PC-3 (cell line): ENCODE measurements at regions not wholly inside any gene's neighbourhood (a gene's known extent, or its start where the extent isn't known, plus 50 kb on each side); places are given as distances from the start of the nearest gene placed in this dataset.

Experiments
- ATAC-seq: fragments of 200-7000 bp; cut with Tn5 transposase; 2 replicates; pipeline ENCODE4 v1.9.1; 2020; ENCODE audit warnings: mild to moderate bottlenecking, moderate library complexity
- BruUV-seq: library from RNA; stranded (reverse); fragments of 400-500 nt; replicated peaks from 2 replicates; lab custom pipeline; 2021; lab: Mats Ljungman, UMichigan
- CTCF ChIA-PET: fragments of 300-600 bp; sonication (Branson Sonifier 250); formaldehyde crosslinking; loops from one replicate; lab custom pipeline; 2022; ENCODE audit warnings: antibody characterized with exemption; lab: Charles Lee
- POLR2A ChIA-PET: fragments of 300-600 bp; sonication (Branson Sonifier 250); formaldehyde crosslinking; loops from one replicate; lab custom pipeline; 2022; ENCODE audit warnings: antibody characterized with exemption; ENCODE audit not compliant: unreplicated experiment; lab: Charles Lee
- DNase-seq: peaks from one replicate; pipeline ENCODE4 v3.0.0-alpha.2; 2015
- H2AFZ ChIP-seq: fragments of 300-600 bp; sonication (generic); 2 replicates; pipeline ENCODE4 v1.6.0; 2016; ENCODE audit warnings: antibody characterized with exemption, low read length
- H3F3A ChIP-seq: fragments of 300-600 bp; sonication (generic); one replicate; pipeline ENCODE4 v1.6.0; 2017; ENCODE audit warnings: antibody characterized with exemption, low read length, control low read depth, mild to moderate bottlenecking; ENCODE audit not compliant: unreplicated experiment
- H3K27ac ChIP-seq: fragments of 300-600 bp; sonication (generic); 2 replicates; pipeline ENCODE4 v1.5.1; 2016; ENCODE audit warnings: mild to moderate bottlenecking, low read length
- H3K27me3 ChIP-seq: fragments of 300-600 bp; sonication (generic); 2 replicates; pipeline ENCODE4 v1.6.1; 2016; ENCODE audit warnings: low read length, mixed read lengths
- H3K36me3 ChIP-seq: fragments of 300-600 bp; sonication (generic); 2 replicates; pipeline ENCODE4 v1.6.1; 2016; ENCODE audit warnings: low read depth, mixed run types, low read length, mixed read lengths
- H3K4me1 ChIP-seq: fragments of 300-600 bp; sonication (generic); 2 replicates; pipeline ENCODE4 v1.5.1; 2016; ENCODE audit warnings: low read length; ENCODE audit not compliant: insufficient read depth
- H3K4me2 ChIP-seq: fragments of 300-600 bp; sonication (generic); 2 replicates; pipeline ENCODE4 v1.6.0; 2016; ENCODE audit warnings: low read length
- H3K4me3 ChIP-seq: fragments of 300-600 bp; sonication (generic); 2 replicates; pipeline ENCODE4 v1.5.1; 2016; ENCODE audit warnings: mild to moderate bottlenecking, low read length, mixed read lengths
- H3K79me2 ChIP-seq: fragments of 300-600 bp; sonication (generic); 2 replicates; pipeline ENCODE4 v1.6.1; 2017; ENCODE audit warnings: low read length, mixed read lengths
- H3K9ac ChIP-seq: fragments of 300-600 bp; sonication (generic); 2 replicates; pipeline ENCODE4 v1.6.0; 2016; ENCODE audit warnings: mild to moderate bottlenecking, low read length
- H3K9me2 ChIP-seq: fragments of 300-600 bp; sonication (generic); replicated peaks from 2 replicates; pipeline ENCODE4 v1.6.1; 2016; ENCODE audit warnings: mixed run types, low read length, mixed read lengths
- H3K9me3 ChIP-seq: fragments of 300-600 bp; sonication (generic); 2 replicates; pipeline ENCODE4 v1.6.1; 2016; ENCODE audit warnings: low read length, mixed read lengths
- H4K20me1 ChIP-seq: fragments of 300-600 bp; sonication (generic); 2 replicates; pipeline ENCODE4 v1.6.1; 2016; ENCODE audit warnings: low read length, mixed read lengths
- CTCF ChIP-seq: fragments of 300-600 bp; sonication (generic); conservative IDR thresholded peaks from 2 replicates; pipeline ENCODE4 v1.5.1; 2017; ENCODE audit warnings: antibody characterized with exemption, low read depth, mild to moderate bottlenecking, low read length
- EZH2 ChIP-seq: fragments of 300-600 bp; sonication (generic); IDR thresholded peaks from one replicate; pipeline ENCODE4 v1.6.1; 2017; ENCODE audit warnings: antibody characterized with exemption, mild to moderate bottlenecking, low read length; ENCODE audit not compliant: unreplicated experiment
- EZH2phosphoT487 ChIP-seq: fragments of 300-600 bp; sonication (generic); IDR thresholded peaks from 2 replicates; pipeline ENCODE4 v1.6.1; 2018; ENCODE audit warnings: mild to moderate bottlenecking, antibody characterized with exemption, low read length, borderline replicate concordance
- intact Hi-C: fragments of 100-400 bp; cut with micrococcal nuclease; formaldehyde crosslinking; loops from 2 replicates; pipeline ENCODE4 v1.9.0; 2023

- no peak overlapping the region for H3K9ac ChIP-seq
- H3F3A ChIP-seq = no peaks in the 10 kb centered on the region
- H3K4me1 ChIP-seq = no peaks in the 10 kb centered on the region
- intact Hi-C loops = no loop called here
- H2AFZ ChIP-seq = no peak overlapping the region
- POLR2A ChIA-PET = no interaction called here
- 0 out of 2 replicates have a peak, but pooled peaks cover 5% of the 10 kb centered on the region for H3K27me3 ChIP-seq
- BruUV-seq = no TSS peak
- no peaks in the 10 kb centered on the region for H3K79me2 ChIP-seq
- DNase-seq (no peak), ATAC-seq (no peak)
- H3K4me2 ChIP-seq = no peak overlapping the region
- H3K9me3 ChIP-seq = no peaks in the 10 kb centered on the region
- no peaks in the 10 kb centered on the region for H4K20me1 ChIP-seq
- TF ChIP-seq CTCF (no peak), EZH2 (no peak), EZH2phosphoT487 (no peak)
- H3K9me2 ChIP-seq = no peaks in the 10 kb centered on the region
- H3K36me3 ChIP-seq = no peaks in the 10 kb centered on the region
- no peak overlapping the region for H3K4me3 ChIP-seq
- H3K27ac ChIP-seq = no peak overlapping the region
- CTCF ChIA-PET = no interaction called here
These were observed 187.3 kb downstream of the DIRAS2 start for GRCh38 chr9:90455316-90455715.

GRCh38 chr9:90457386-90458190 lies 185.0 kb downstream of the DIRAS2 start:
- Histone ChIP-seq H3K9ac (no peak overlapping the region), H3K9me3 (no peaks in the 10 kb centered on the region), H4K20me1 (no peaks in the 10 kb centered on the region), H3F3A (no peaks in the 10 kb centered on the region), H3K36me3 (no peaks in the 10 kb centered on the region), H3K4me3 (no peak overlapping the region), H3K79me2 (no peaks in the 10 kb centered on the region), H3K4me2 (no peak overlapping the region), H3K27me3 (no peaks in the 10 kb centered on the region), H3K9me2 (no peaks in the 10 kb centered on the region), H2AFZ (no peak overlapping the region), H3K27ac (no peak overlapping the region), H3K4me1 (no peaks in the 10 kb centered on the region)
- no peak for TF ChIP-seq CTCF
- no peak for TF ChIP-seq EZH2
- no peak for TF ChIP-seq EZH2phosphoT487
- ChIA-PET CTCF (no interaction called here), POLR2A (no interaction called here)
- intact Hi-C loops = no loop called here
- BruUV-seq = no TSS peak
- ATAC-seq = no peak
- no peak for DNase-seq

- intact Hi-C loops = no loop called here
- ATAC-seq (no peak), DNase-seq (peak; percentile 5)
These were observed 184.1 kb downstream of the DIRAS2 start for GRCh38 chr9:90458485-90458884.

More at GRCh38 chr9:90458485-90458884, 184.1 kb downstream of the DIRAS2 start:
- Histone ChIP-seq H3K27me3 (no peaks in the 10 kb centered on the region), H3K4me2 (no peak overlapping the region), H3K79me2 (no peaks in the 10 kb centered on the region), H3K9me3 (no peaks in the 10 kb centered on the region), H3K27ac (no peak overlapping the region), H3F3A (no peaks in the 10 kb centered on the region), H3K4me3 (no peak overlapping the region), H2AFZ (no peak overlapping the region), H3K36me3 (no peaks in the 10 kb centered on the region), H3K4me1 (no peaks in the 10 kb centered on the region), H4K20me1 (no peaks in the 10 kb centered on the region), H3K9me2 (no peaks in the 10 kb centered on the region), H3K9ac (no peak overlapping the region)
- ChIA-PET POLR2A (no interaction called here), CTCF (no interaction called here)
- BruUV-seq = no TSS peak
- TF ChIP-seq EZH2 (no peak), EZH2phosphoT487 (no peak), CTCF (peak; percentile 22; the same call in 1 of the 2 replicates)
